Naive thymus-derived CD4-positive, alpha-beta T cell (primary cell): ENCODE measurements at regions not wholly inside any gene's neighbourhood (a gene's known extent, or its start where the extent isn't known, plus 50 kb on each side); places are given as distances from the start of the nearest gene placed in this dataset.
A peak's percentile ranks its signal among the peaks of the same experiment; 100 is the strongest.
"Not testable (repeated sequence)": the region's sequence is repeated elsewhere in the genome, so short reads cannot be mapped to it uniquely, and the experiment has no call there.

ENCODE experiments used
- ATAC-seq: fragments of 150-1000 bp; cut with Tn5 transposase; 2 replicates; pipeline ENCODE4 v1.10.0; 2021; ENCODE audit warnings: mild to moderate bottlenecking, moderate library complexity
- CTCF ChIA-PET: fragments of 350-600 bp; sonication (Branson Sonifier 250); formaldehyde crosslinking; loops from one replicate; lab custom pipeline; 2021; ENCODE audit warnings: antibody characterized with exemption; lab: Charles Lee
- POLR2A ChIA-PET: fragments of 350-600 bp; sonication (Branson Sonifier 250); formaldehyde crosslinking; loops from one replicate; lab custom pipeline; 2021; ENCODE audit warnings: antibody characterized with exemption, inconsistent platforms; lab: Charles Lee
- DNase-seq, 9 donors: peaks; one replicate each; pipeline versions ENCODE4 v3.0.0 to v3.0.0-alpha.2; 2020 to 2022; ENCODE audit warnings: mixed read lengths in 1 of 9
- H3K27ac ChIP-seq: one replicate; pipeline ENCODE4 v1.7.0; 2013; ENCODE audit warnings: mild to moderate bottlenecking, low read depth, low read length, moderate library complexity
- H3K27me3 ChIP-seq, 2 donors: one replicate each; pipeline ENCODE4 v1.7.0; 2013; ENCODE audit warnings: low read length in 2 of 2, mild to moderate bottlenecking in 2 of 2, moderate library complexity in 2 of 2; ENCODE audit not compliant: control insufficient read depth in 2 of 2, insufficient read depth in 2 of 2
- H3K36me3 ChIP-seq, 3 experiments: 1 replicate in 2 of 3; 2 replicates in 1 of 3; pipeline ENCODE4 v1.7.0; 2013; ENCODE audit warnings: low read length in 3 of 3, mild to moderate bottlenecking in 3 of 3, moderate library complexity in 1 of 3; ENCODE audit not compliant: insufficient read depth in 3 of 3, control insufficient read depth in 2 of 3
- H3K4me1 ChIP-seq, 2 donors: one replicate each; pipeline ENCODE4 v1.7.0; 2013; ENCODE audit warnings: low read length in 2 of 2, mild to moderate bottlenecking in 2 of 2, moderate library complexity in 1 of 2; ENCODE audit not compliant: control insufficient read depth in 2 of 2, insufficient read depth in 2 of 2
- H3K4me3 ChIP-seq: 2 replicates; pipeline ENCODE4 v1.7.0; 2013; ENCODE audit warnings: mild to moderate bottlenecking, low read length
- H3K9me3 ChIP-seq, 3 experiments: 1 replicate in 2 of 3; 2 replicates in 1 of 3; pipeline ENCODE4 v1.7.0; 2013; ENCODE audit warnings: low read length in 3 of 3; ENCODE audit not compliant: control insufficient read depth in 2 of 3
- H3K27ac Mint-ChIP-seq, 9 donors: one replicate each; pipeline ENCODE4 v1.8.0; 2020 to 2022; ENCODE audit warnings: mixed read lengths in 9 of 9, mild to moderate bottlenecking in 8 of 9, moderate library complexity in 5 of 9, inconsistent platforms in 2 of 9
- H3K27me3 Mint-ChIP-seq, 5 donors: one replicate each; pipeline ENCODE4 v1.8.0; 2021 to 2022; ENCODE audit warnings: mixed read lengths in 5 of 5, mild to moderate bottlenecking in 1 of 5
- H3K36me3 Mint-ChIP-seq, 5 donors: one replicate each; pipeline ENCODE4 v1.8.0; 2020 to 2022; ENCODE audit warnings: mixed read lengths in 5 of 5, mild to moderate bottlenecking in 3 of 5, inconsistent platforms in 1 of 5
- H3K4me1 Mint-ChIP-seq, 7 donors: one replicate each; pipeline ENCODE4 v1.8.0; 2020 to 2022; ENCODE audit warnings: mixed read lengths in 7 of 7, mild to moderate bottlenecking in 3 of 7, inconsistent platforms in 1 of 7
- H3K4me3 Mint-ChIP-seq, 10 donors: one replicate each; pipeline ENCODE4 v1.8.0; 2020 to 2022; ENCODE audit warnings: mild to moderate bottlenecking in 10 of 10, mixed read lengths in 10 of 10, moderate library complexity in 6 of 10, inconsistent platforms in 2 of 10
- H3K9me3 Mint-ChIP-seq, 11 donors: one replicate each; pipeline ENCODE4 v1.8.0; 2020 to 2022; ENCODE audit warnings: mixed read lengths in 11 of 11, mild to moderate bottlenecking in 4 of 11, inconsistent platforms in 1 of 11, moderate library complexity in 1 of 11
- intact Hi-C, 2 donors: fragments of 100-400 bp; cut with micrococcal nuclease; formaldehyde crosslinking; loops; one replicate each; pipeline ENCODE4 v1.15.1; 2023

DNA sequence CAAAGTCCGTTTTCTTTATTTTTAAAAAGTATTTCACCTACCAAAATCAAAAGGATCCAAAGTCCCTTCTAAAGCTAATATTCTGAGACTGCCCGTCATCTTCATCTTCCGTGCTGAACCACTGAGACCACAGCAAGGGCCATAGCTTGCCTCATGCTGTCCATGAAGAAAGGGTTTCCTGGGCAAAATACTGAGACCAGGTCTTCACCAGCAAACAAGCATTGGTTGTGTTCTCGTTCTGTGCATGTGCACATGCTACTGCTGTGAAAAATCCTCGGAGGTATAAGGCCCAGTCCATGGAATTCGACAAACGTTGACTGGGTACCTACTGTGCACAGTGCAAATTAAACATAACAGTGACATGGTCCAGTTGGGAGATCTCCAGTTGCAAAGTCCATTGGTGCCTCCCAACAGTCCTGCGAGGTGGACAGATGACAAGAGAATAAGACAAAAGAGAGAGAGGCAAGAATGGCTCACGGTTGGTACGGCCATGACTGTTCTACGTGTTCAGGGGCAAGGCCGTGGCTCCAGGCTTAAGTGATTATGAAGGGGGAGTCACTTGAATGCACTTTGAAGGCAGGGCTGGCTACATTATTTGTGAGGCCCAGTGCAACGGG is 192.6 kb upstream of the GLI2 start:
- CTCF ChIA-PET, result no interaction called here
- Histone ChIP-seq H3K27ac (no peak overlapping the region), H3K27me3 (no peaks in the 10 kb centered on the region), H3K4me1 (no peaks in the 10 kb centered on the region), H3K36me3 (no peaks in the 10 kb centered on the region), H3K4me3 (no peak overlapping the region), H3K9me3 (no peaks in the 10 kb centered on the region)
- intact Hi-C loops, result no loop called here
- Mint-ChIP-seq H3K4me1 (no peaks in the 10 kb centered on the region), H3K9me3 (no peaks in the 10 kb centered on the region), H3K27ac (no peak overlapping the region), H3K36me3 (no peaks in the 10 kb centered on the region), H3K27me3 (peaks cover 0 to 11% (median 6%) of the 10 kb centered on the region in 5 donors), H3K4me3 (no peak overlapping the region)
- POLR2A ChIA-PET, result no interaction called here
- no peak for ATAC-seq
- DNase-seq, result no peak

DNA sequence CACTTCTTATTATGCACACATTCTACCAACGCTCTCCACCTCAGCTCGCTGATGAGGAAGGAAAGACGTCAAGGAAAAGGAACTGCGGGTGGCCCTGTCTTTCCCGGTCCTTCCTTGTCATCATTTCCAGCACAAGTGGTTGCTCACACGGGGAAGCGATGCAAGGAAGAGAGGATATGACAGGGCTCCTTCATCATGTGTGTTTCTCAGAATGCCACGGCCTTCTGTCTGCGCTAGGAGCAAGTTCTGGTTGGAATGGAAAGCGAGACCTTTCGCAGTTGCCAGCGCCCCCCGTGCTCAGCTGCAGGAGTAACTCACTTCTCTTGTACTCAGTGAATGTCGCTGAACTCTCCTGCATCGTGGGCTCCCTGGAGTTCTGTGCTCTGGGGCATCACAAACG is 191.8 kb upstream of the GLI2 start:
- no peaks in the 10 kb centered on the region for H3K9me3 Mint-ChIP-seq
- CTCF ChIA-PET, result interaction anchor here (0.9 kb wide), 1 partner anchor 137 kb away, joined by 5 read pairs; no protein-coding TSS in a partner anchor
- H3K4me3 Mint-ChIP-seq, result no peak overlapping the region
- no peak overlapping the region for H3K27ac Mint-ChIP-seq
- POLR2A ChIA-PET, result no interaction called here
- Histone ChIP-seq H3K27ac (no peak overlapping the region), H3K27me3 (no peaks in the 10 kb centered on the region), H3K9me3 (no peaks in the 10 kb centered on the region), H3K36me3 (no peaks in the 10 kb centered on the region), H3K4me1 (no peaks in the 10 kb centered on the region), H3K4me3 (no peak overlapping the region)
- peaks cover 0 to 11% (median 6%) of the 10 kb centered on the region in 5 donors for H3K27me3 Mint-ChIP-seq
- ATAC-seq, result no peak
- intact Hi-C loops, result no loop called here
- no peak for DNase-seq
- no peaks in the 10 kb centered on the region for H3K4me1 Mint-ChIP-seq
- H3K36me3 Mint-ChIP-seq, result no peaks in the 10 kb centered on the region

DNA sequence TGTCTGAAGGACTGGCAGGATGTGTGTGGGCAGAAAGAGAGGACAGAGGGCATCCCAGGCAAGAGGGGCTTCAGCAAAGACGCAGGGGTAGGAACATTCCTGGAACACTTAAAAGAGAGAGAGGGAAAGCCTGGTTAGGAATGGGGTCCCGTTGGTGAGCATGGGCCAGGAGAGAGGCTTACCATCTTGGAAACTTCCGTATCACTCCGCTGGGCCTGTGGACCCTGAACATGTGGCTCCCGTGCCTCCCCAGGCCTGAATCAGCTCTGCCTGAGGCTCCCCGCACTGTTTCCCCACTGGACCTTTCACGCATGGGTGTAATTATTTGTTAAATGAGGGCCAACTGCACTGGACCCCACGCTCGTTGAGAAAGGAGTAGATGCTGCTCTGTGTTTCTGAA is 191.1 kb upstream of the GLI2 start:
- ChIA-PET POLR2A (no interaction called here), CTCF (interaction anchor here (0.9 kb wide), 1 partner anchor 136 kb away, joined by 5 read pairs; no protein-coding TSS in a partner anchor)
- Mint-ChIP-seq H3K27me3 (peaks cover 0 to 11% (median 6%) of the 10 kb centered on the region in 5 donors), H3K4me1 (no peaks in the 10 kb centered on the region), H3K27ac (no peak overlapping the region), H3K9me3 (no peaks in the 10 kb centered on the region), H3K36me3 (no peaks in the 10 kb centered on the region), H3K4me3 (no peak overlapping the region)
- intact Hi-C loops, result no loop called here
- no peak for ATAC-seq
- no peaks in the 10 kb centered on the region for H3K9me3 ChIP-seq
- no peaks in the 10 kb centered on the region for H3K36me3 ChIP-seq
- H3K4me1 ChIP-seq, result no peaks in the 10 kb centered on the region
- H3K27ac ChIP-seq, result no peak overlapping the region
- H3K4me3 ChIP-seq, result no peak overlapping the region
- H3K27me3 ChIP-seq, result no peaks in the 10 kb centered on the region
- no peak for DNase-seq

DNA sequence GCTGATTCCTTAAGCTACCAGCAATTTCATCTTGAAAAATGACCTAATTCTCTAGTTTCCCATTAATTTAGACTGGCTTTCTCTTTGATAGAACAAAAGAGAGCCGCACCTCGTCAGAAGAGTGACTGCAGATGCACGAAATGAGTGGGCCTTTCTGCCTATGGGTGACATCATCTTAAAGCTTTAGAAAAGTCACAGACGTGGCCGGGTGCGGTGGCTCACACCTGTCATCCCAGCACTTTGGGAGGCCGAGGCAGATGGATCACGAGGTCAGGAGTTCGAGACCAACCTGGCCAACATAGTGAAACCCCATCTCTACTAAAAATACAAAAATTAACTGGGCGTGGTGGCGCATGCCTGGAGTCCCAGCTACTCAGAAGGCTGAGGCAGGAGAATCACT is 190.7 kb upstream of the GLI2 start:
- H3K27ac ChIP-seq, DNase-seq, H3K27ac Mint-ChIP-seq, H3K36me3 ChIP-seq, H3K9me3 Mint-ChIP-seq, POLR2A ChIA-PET, intact Hi-C loops, H3K27me3 ChIP-seq, H3K4me3 Mint-ChIP-seq, H3K4me1 Mint-ChIP-seq, CTCF ChIA-PET, H3K4me1 ChIP-seq, H3K4me3 ChIP-seq, H3K9me3 ChIP-seq, ATAC-seq, H3K36me3 Mint-ChIP-seq: not testable (repeated sequence)
- H3K27me3 Mint-ChIP-seq, result peaks cover 0 to 11% (median 7%) of the 10 kb centered on the region in 5 donors

DNA sequence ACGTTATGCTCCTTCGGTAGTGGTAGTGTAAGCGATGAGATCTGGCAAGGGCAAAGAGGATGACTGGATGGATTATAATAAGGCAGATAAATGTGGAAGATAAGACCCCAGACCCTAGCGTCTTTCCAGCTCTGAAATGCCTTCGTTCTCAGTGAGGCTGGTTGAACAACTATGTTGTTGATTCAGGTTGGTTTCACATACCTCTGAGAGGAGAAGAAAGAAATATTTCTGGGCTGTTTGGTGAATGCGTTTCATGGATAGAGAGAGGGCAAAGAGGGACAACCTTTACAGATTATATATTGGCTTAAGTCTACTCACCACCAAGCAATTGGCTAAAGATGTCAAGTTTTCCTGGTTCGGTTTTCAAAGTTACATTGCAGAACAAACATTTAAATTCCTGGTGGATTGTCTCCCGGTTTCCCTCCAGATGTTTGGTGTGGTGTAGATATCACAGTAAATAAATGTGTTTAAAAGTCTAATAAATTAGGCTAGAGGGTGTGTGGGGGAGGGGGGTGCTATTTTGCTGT is 190.1 kb upstream of the GLI2 start:
- POLR2A ChIA-PET, result no interaction called here
- intact Hi-C loops, result no loop called here

DNA sequence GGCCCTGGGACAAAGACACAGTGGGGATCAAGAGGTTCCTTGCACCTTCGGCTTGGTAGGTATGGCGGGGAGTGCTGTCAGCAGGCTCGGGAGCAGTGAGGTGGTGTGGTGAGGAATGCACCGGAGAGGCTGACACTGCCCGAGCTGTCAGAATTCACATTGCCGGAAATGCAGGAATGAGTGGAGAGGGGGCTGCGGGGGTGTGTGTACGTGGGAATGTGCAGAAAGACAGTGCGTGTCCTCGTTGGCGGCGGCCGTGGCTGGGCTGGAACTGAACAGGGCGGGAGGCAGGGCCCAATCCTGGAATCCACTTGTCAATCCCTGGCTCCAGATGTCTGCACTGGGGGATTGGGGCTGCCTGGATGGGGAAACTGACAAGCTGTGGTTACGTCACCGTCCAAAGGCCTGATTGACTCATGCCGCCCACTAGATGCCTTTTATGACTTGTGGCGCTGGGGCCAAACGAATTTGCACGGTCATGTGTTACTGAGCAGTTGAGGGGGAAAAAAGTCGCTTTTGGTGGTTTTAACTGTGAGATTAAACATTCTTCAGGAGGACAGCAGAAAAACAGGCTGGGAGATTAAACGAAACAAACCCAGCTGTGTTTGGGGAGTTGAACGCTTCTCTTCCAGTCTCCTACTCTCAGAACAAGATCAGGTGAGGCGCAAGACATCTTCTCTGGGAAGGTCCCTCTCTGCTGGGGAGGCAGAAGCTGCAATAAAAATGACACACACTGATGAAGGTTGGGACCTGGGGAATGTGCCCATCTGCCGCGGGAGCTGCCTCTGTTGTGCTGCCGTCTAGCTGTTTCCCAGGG is 189.4 kb upstream of the GLI2 start:
- no peaks in the 10 kb centered on the region for H3K4me1 ChIP-seq
- intact Hi-C loops, result no loop called here
- H3K27me3 ChIP-seq, result no peaks in the 10 kb centered on the region
- Mint-ChIP-seq H3K4me1 (no peaks in the 10 kb centered on the region), H3K4me3 (no peak overlapping the region), H3K36me3 (no peaks in the 10 kb centered on the region), H3K27ac (peak overlapping the region in 1 of 9 donors; percentile 34), H3K27me3 (peaks cover 0 to 10% (median 7%) of the 10 kb centered on the region in 5 donors), H3K9me3 (no peaks in the 10 kb centered on the region)
- POLR2A ChIA-PET, result no interaction called here
- no peak overlapping the region for H3K27ac ChIP-seq
- ATAC-seq, result no peak
- no peaks in the 10 kb centered on the region for H3K9me3 ChIP-seq
- no peak overlapping the region for H3K4me3 ChIP-seq
- CTCF ChIA-PET, result no interaction called here
- DNase-seq, result no peak
- H3K36me3 ChIP-seq, result no peaks in the 10 kb centered on the region

More for the DNA sequence above, 190.1 kb upstream of the GLI2 start:
- H3K4me3 ChIP-seq, result no peak overlapping the region
- H3K36me3 Mint-ChIP-seq, result no peaks in the 10 kb centered on the region
- H3K27me3 Mint-ChIP-seq, result peaks cover 0 to 11% (median 7%) of the 10 kb centered on the region in 5 donors
- CTCF ChIA-PET, result no interaction called here
- no peaks in the 10 kb centered on the region for H3K9me3 Mint-ChIP-seq
- H3K27ac Mint-ChIP-seq, result no peak overlapping the region
- no peaks in the 10 kb centered on the region for H3K4me1 ChIP-seq
- DNase-seq (no peak), ATAC-seq (no peak)
- no peaks in the 10 kb centered on the region for H3K27me3 ChIP-seq
- no peak overlapping the region for H3K4me3 Mint-ChIP-seq
- H3K27ac ChIP-seq, result no peak overlapping the region
- no peaks in the 10 kb centered on the region for H3K9me3 ChIP-seq
- no peaks in the 10 kb centered on the region for H3K4me1 Mint-ChIP-seq
- no peaks in the 10 kb centered on the region for H3K36me3 ChIP-seq
